ENCODE measurements at regions not wholly inside any gene's neighbourhood (a gene's known extent, or its start where the extent isn't known, plus 50 kb on each side); places are given as distances from the start of the nearest gene placed in this dataset.

GRCh38 chr4:92120810-92121498 is 182.8 kb upstream of the GRID2 start:
- TF ChIP-seq GATA3 (IDR thresholded peaks at IDR 0.05; ENCODE audit: low read depth, low read length), result no peak
- no peak for TF ChIP-seq GATA2 (IDR thresholded peaks at IDR 0.05; ENCODE audit: low read depth, low read length)

Measured in SH-SY5Y (cell line).